ENCODE measurements at regions not wholly inside any gene's neighbourhood (a gene's known extent, or its start where the extent isn't known, plus 50 kb on each side); places are given as distances from the start of the nearest gene placed in this dataset.

- no peaks in the 10 kb centered on the region for H3K36me3 ChIP-seq
- TF ChIP-seq POLR2AphosphoS5 (IDR thresholded peaks at IDR 0.05; ENCODE audit: insufficient read depth in 1 of 2, low read depth in 1 of 2) (no peak), CTCF (IDR thresholded peaks at IDR 0.05) (no peak), POLR2A (IDR thresholded peaks at IDR 0.05) (no peak)
- intact Hi-C loops (cut with DNase I): no loop called here
Observed at GRCh38 chrX:144946666-144947065, 300.6 kb upstream of the SPANXN1 start.

More at GRCh38 chrX:144946666-144947065, 300.6 kb upstream of the SPANXN1 start:
- no peaks in the 10 kb centered on the region for H3K9me3 ChIP-seq
- H3K4me1 ChIP-seq: no peaks in the 10 kb centered on the region
- no peak overlapping the region for H3K27ac ChIP-seq
- H3K27me3 ChIP-seq: no peaks in the 10 kb centered on the region
- no peak overlapping the region for H3K4me3 ChIP-seq
- DNase-seq (ENCODE audit: extremely low spot score in 2 of 2): no peak
